ENCODE measurements at regions not wholly inside any gene's neighbourhood (a gene's known extent, or its start where the extent isn't known, plus 50 kb on each side); places are given as distances from the start of the nearest gene placed in this dataset.

DNA sequence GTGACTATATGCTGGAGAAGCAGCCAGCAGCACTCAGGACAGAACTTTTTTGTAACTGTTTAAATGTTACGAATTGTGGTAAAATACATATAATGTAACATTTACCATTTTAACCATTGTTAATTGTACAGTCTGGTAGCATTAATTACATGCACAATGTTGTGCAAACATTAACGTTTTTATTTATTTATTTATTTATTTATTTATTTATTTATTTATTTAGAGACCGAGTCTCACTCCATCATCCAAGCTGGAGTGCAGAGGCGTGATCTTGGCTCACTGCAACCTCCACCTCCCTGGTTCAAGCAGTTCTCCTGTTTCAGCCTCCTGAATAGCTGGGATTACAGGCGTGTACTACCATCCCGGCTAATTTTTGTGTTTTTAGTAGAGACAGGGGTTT is 88.7 kb upstream of the TEX51 start:
- TF ChIP-seq, protein P1, sequence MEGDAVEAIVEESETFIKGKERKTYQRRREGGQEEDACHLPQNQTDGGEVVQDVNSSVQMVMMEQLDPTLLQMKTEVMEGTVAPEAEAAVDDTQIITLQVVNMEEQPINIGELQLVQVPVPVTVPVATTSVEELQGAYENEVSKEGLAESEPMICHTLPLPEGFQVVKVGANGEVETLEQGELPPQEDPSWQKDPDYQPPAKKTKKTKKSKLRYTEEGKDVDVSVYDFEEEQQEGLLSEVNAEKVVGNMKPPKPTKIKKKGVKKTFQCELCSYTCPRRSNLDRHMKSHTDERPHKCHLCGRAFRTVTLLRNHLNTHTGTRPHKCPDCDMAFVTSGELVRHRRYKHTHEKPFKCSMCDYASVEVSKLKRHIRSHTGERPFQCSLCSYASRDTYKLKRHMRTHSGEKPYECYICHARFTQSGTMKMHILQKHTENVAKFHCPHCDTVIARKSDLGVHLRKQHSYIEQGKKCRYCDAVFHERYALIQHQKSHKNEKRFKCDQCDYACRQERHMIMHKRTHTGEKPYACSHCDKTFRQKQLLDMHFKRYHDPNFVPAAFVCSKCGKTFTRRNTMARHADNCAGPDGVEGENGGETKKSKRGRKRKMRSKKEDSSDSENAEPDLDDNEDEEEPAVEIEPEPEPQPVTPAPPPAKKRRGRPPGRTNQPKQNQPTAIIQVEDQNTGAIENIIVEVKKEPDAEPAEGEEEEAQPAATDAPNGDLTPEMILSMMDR (conservative IDR thresholded peaks at IDR 0.05) = no peak
- TF ChIP-seq ZFX (IDR thresholded peaks at IDR 0.05) = no peak
- no peak overlapping the region for H3K27ac ChIP-seq

DNA sequence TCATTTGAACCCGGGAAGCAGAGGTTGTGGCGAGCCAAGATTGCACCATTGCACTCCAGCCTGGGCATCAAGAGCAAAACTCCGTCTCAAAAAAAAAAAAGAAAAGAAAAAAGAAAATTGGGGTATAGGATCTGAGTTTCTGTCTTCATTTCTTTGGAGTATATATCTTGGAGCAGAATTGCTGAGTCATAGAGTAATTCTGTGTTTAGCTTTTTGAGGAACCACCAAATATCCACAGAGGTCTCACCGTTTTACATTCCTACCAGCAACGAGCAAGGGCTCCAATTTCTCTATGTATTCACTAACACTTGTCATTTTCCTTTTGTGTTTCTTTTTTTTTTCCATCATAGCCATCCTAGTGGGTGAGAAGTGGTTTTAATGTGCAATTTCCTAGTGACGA is 87.6 kb upstream of the TEX51 start:
- H3K27ac ChIP-seq = no peak overlapping the region
- TF ChIP-seq, protein P1 (conservative IDR thresholded peaks at IDR 0.05) = no peak
- no peak for TF ChIP-seq ZFX (IDR thresholded peaks at IDR 0.05)

DNA sequence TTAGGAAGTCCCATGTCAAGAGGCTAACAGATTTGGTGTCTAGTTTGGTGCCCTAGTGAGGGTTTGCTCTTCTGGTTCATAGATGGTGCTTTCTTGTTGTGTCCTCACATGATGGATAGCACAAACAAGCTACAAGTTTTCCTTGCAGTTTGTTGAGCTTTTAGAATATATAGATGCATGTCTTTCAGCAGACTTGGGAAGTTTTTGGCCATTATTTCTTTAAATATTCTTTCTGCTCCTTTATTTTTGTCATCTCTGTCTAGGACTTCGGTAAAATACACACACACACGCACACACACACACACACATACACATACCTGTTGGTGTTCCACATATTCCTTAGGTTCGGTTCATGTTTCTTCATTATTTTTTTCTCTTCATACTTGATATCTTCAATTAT is 81.5 kb upstream of the TEX51 start:
- TF ChIP-seq, protein P1 (conservative IDR thresholded peaks at IDR 0.05) = no peak
- TF ChIP-seq ZFX (IDR thresholded peaks at IDR 0.05) = no peak

DNA sequence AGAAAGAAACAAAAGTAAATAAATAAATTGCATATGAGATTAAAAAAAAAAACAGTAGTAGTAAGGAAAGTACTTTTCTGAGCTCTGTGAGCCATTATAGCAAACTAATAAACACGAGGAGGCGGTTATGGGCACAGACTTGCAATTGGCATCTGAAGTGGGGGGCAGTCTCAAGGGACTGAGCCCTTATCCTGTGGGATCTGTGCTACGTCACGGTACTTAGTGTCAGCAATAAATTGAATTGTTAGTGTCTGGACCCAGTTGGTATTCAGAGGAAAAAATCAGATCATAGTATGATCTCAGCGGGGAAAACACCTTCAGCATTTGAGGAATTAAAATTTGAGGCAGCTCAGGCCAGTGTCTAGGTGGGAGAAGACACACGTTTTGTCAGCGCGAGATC is 76.6 kb upstream of the TEX51 start:
- TF ChIP-seq, protein P1 (conservative IDR thresholded peaks at IDR 0.05) = no peak
- no peak overlapping the region for H3K27ac ChIP-seq

More for the DNA sequence above, 81.5 kb upstream of the TEX51 start:
- no peak overlapping the region for H3K27ac ChIP-seq

DNA sequence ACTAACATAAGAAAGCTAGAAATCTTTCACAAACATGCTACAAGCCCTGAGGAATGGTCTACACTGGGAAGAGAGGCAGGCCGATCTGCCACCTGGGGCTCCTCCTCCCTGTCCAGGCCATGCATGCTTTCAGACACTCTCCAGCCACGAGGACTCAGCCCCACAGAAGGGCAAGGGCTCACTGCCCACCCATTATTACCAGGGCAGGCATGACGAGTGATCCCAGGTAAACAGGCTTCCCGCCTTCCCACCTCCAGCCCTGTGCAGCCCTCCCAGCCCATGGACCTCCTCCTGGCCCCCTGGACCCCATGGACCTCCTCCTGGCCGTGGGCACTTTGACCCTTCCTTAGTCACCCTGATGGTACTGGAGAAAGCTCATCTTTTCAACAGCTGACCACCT is 75.8 kb upstream of the TEX51 start:
- TF ChIP-seq, protein P1 (conservative IDR thresholded peaks at IDR 0.05) = no peak
- TF ChIP-seq ZFX (IDR thresholded peaks at IDR 0.05) = no peak
- no peak overlapping the region for H3K27ac ChIP-seq

DNA sequence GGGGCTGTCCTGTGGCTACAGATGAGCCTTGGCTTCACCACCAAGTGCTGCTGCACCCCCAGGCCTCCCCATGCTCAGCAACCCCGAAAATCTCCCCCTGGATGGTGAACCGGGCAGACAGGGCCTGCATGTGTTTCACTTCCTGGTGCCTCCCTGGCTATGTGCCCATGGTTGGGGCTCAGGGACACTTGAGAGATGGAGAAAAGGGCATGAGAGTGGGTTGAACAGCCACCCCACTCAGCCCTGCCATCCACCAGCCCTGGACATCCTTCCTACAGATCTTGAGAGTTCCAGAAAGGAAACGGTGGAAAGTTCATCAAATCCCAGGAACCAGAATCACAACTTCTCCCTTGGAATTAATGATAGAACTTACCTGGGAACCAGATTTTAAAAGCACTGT is 74.7 kb upstream of the TEX51 start:
- TF ChIP-seq, protein P1 (conservative IDR thresholded peaks at IDR 0.05) = no peak
- TF ChIP-seq ZFX (IDR thresholded peaks at IDR 0.05) = no peak
- H3K27ac ChIP-seq = no peak overlapping the region

DNA sequence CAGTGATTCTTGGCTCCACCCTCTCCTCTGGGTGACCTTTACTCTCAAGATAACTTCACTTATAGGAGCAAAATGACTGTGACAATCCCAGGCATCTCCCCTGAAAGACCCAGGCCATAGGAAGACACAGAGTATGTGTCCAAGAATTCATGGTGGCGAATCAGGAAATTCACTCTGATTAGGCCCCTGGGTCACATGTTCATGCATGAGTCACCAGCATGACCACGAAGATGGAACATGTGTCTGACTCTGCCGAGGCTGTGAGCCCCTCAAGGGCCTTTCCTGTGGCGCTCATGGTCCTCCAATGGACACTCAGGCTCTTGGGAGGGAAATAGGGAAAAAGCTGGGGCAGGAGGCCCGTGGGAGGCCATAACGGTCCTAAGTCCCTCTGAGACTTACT is 74.0 kb upstream of the TEX51 start:
- H3K27ac ChIP-seq = no peak overlapping the region
- TF ChIP-seq, protein P1 (conservative IDR thresholded peaks at IDR 0.05) = no peak
- TF ChIP-seq ZFX (IDR thresholded peaks at IDR 0.05) = no peak

Measured in C4-2B (cell line).